Renal cortex interstitium (tissue), 11 donors: ENCODE measurements at regions not wholly inside any gene's neighbourhood (a gene's known extent, or its start where the extent isn't known, plus 50 kb on each side); places are given as distances from the start of the nearest gene placed in this dataset.

ENCODE experiments used
- DNase-seq, 11 donors: peaks; one replicate each; pipeline ENCODE4 v3.0.0-alpha.2; 2013; ENCODE audit warnings: low read depth in 9 of 11, low spot score in 4 of 11; ENCODE audit errors: extremely low read depth in 1 of 11

DNA sequence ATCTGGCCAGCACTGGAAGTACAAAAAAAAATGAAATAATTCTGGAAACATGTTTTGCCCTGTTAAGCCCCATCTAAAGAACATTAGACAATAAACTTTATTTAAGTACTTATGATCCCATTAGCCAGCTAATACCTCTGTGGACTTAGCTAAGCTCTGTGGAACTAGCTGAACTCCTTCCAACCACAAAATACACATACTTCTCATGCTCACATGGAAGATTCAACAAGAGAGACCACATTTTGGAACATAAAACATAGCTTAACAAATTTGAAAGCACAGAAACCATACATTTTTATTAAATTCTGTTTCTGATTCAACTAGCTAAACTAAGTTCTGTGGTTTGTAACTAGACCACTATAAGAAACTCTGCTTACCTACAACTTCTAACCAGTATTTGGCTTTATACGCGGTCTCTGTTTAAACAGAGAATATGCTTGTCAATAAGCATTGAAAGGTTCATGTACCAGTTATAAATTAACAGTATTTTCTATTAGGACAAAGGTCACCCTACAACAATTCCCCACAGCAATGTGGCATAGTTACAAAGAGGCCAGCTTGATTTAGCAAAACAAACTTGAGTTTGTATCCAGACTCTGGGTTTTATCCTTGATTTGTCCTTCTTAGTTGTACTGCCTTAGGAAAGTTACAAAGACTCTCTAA, 300.1 kb downstream of the C12orf50 start:
- no peak for DNase-seq

DNA sequence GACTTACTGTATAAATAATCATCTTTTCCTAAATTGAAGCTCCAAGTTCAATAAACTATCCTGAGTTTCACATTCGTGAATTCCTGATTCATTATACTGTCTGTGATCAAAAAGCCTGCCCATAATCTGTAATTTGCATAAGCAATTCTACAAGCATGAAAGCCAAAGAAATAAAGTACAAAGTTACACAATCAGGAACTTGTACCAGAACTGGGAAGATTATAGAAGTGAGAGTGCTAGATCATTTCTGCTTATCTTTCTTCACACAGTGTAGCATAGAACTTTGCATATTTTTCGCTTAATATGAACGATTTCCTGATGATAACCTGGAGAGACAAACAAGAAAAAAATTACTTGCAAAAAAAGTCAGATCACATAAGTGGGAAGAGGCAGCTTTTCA, 308.2 kb downstream of the C12orf50 start:
- DNase-seq: no peak

DNA sequence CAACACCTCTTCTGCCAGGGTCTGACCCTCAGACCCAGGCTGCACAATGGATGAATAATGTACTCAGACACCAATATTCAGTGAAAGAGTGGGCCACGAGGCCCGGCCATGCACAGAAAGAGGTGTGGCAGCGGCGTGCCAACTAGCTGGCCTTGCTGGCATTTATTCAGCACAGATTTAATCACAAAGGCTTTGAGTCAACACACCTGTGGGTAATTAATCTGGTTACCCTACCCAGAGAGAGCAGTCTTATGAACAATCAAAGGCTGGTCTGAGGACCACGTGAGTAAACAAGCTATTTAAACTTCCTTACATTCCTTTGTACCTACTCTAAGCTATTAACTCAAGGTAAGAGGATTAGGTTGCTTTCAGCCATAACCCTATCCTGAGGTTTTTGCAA, 324.8 kb downstream of the C12orf50 start:
- no peak for DNase-seq

DNA sequence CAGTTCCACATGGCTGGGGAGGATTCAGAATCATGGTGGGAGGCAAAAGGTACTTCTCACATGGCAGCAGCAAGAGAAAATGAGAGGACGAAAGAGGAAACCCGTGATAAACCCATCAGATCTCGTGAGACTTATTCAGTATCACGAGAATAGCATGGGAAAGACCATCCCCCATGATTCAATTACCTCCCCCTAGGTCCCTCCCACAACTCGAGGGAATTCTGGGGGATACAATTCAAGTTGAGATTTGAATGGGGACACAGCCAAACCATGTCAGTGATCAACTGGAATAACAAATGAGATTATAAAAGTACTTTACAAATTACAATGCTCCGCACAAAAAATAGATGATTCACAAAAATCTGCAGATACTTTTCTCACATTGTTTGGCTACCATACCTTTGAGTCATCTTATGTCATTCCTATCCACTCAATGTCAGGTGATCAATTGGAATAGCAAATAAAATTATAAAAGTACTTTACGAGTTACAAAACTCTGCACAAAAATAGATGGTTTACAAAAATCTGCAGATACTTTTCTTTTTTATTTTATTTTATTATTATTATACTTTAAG, 338.9 kb downstream of the C12orf50 start:
- no peak for DNase-seq

DNA sequence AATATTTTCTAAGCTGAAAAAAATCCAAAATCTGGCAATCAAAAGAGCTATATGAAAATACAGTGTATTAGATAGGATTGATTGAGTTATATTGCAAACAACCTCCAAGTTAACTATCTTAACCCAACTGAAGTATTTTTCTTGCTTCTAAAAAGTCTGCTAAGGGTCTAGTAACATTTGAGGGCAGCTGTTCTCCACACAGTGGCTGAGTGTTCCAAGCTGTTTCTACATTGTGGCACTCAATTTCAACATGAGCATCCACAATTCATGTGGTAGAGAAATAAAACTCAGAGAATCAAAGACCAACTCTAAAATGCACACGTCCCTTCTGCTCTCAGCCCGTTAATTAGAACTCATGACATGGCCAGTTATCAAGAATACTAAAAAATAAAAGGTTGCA, 340.0 kb downstream of the C12orf50 start:
- peak in 1 of 11 donors; percentile 5 for DNase-seq

DNA sequence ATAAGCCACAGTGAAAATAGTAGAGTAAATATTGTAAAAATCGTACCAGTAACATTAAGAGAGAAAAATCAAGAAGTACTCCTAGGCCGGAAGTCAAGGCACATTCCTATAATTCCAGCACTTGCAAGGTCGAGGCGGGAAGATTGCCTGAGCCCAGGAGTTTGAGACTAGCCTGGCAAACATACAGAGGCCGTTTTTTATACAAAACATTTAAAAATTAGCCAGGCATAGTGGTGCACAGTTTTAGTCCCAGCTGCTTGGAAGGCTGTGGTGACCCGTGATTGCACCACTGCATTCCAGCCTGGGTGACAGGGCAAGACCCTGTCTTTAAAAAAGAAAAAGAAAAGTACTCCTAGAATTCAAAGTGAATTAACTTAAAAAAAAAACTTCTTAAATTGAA, 341.8 kb downstream of the C12orf50 start:
- DNase-seq: peak in 3 of 11 donors; percentile 9 to 21 (median 9)

DNA sequence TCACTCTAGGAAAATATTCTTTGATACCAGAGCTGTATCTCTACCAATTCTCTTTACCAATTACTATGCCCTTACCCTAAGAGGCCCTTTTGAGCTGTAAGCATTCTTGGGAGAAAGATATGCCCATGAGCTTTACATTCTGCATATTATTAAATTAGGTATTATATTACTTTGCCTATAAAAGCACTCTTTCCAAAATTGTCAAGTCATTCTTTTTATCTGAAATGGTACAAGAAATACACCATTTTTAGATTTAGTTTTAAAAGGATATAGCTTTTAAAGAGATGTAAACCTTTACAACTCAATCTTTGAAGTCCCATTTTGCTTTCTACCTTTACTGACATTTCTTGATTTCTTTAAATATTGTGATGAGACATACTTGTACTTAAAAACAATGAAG, 343.5 kb downstream of the C12orf50 start:
- no peak for DNase-seq

DNA sequence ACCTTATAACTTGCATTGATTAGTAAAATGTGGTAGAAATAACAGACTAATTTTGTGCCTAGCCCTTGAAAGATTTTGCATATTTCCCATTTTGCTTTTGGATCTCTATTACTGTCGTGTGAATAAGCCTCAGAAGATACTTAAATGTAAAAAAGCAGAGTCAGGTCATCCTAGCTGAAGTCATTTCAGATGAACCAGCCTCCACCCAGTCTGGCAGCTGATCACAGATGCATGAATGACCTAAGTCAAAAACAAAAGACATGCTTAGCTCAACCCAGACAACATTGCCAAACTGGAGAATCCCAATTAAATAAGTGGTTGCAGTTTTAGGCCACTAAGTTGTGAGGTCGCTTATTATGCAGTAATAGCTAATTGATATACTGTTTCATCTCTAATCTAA, 349.9 kb downstream of the C12orf50 start:
- no peak for DNase-seq

DNA sequence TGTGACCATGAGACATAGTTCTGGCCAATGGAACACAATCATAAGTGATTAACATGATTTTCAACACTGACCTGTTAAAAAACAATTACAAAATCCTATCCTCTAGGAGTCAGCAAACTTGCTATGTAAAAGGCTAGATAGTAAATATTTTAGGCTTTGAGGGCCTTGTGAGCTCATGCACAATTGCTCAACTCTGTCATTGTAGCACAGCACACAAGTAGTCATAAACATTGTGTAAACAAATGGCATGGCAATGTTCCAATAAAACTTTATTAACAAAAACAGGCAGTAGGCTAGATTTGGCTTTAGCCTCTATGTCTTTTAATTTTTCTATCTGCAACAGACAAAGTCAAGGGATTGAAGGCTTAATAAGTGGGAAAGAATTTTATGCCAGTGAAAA, 350.7 kb downstream of the C12orf50 start:
- no peak for DNase-seq

DNA sequence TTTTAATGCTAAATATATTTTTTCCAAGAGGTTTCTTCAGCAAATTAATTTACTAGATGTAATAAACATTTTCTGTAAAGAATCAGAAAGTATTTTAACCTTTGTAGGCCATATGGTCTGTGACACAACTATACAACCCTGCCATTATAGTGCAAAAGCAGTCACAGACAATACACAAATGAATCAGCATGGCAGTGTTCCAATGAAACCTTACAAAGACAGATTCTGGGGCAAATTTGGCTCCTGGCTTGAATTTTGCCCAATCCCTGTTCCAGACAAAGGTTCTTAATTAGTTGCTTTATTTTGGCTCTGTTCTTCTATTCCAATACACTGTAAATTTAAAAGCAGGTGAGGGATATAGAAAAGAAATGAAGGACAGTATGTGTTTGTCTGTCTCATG, 352.5 kb downstream of the C12orf50 start:
- DNase-seq: no peak

DNA sequence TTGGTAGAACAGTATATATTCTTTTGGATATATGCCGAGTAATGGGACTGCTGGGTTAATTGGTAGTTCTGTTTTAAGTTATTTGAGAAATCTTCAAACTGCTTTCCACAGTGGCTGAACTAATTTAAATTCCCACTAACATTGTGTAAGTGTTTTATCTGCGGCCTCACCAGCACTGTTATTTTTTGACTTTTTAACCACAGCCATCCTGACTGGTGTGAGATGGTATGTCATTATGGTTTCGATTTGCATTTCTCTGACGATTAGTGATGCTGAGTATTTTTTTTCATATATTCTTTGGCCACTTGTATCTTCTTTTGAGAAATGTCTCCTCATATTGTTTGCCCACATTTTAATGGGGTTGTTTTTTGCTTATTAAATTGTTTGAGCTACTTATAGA, 357.4 kb downstream of the C12orf50 start:
- no peak for DNase-seq

DNA sequence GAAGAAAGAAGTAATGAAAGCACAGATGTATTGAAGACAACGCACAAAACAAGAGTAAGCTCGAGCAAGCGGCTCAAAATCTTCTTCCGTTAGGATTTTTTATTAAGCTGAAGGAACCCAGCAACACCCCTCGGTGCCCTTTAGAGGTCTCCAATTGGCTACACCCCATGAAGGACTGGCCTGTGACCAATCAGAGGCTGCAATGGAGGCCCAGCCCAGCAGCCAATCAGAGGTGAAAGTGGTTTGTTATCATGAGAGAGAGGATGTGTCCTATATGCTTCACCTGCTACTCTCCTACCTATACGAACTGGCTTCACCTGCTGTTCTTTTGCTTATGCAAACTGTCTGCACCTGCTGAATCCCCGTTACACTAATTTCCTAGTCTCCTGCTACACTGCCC, 358.8 kb downstream of the C12orf50 start:
- DNase-seq: no peak

DNA sequence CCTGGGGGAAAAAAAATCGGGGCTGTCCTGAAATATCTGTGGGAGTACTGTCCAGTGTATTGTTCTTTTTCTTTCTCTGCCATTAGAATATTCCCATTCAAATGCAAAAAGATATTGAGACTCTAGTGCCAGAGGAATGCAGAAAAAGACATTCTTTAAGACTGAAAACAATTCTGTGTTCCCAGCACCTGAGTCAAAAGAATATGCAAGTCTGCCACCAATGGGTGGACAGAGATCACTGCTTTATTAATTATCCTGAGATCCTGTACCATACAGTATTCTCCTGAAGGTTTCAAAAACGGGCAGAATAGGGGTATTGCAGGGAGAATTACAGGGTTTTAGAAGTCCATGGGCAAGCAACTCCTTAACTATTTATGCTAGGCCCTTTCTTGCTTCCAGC, 361.8 kb downstream of the C12orf50 start:
- peak in 2 of 11 donors; percentile 5 to 15 for DNase-seq

DNA sequence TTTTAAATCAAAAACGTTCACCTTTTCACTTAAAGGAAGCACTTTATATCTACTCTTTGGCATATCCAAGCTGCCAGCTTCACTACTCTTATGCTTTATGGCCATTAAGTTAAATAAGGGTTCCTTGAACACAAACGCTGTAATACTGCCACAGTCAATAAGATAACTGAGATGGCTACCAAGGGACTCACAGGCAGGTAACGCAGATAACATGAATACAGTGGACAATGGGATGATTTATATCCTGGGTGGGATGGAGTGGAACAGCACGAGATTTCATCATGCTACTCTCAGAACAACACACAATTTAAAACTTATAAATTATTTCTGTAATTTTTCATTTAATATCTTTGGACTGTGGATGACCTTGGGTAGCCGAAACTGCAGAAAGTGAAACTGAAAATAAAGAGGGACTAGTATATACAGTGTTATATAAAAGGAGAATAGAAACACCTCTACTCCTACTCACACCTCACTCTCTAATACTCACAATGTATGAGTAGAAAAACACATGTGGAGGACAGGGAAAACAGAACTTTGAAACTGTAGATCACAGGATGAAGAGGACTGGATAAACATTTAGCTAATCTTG, 367.3 kb downstream of the C12orf50 start:
- no peak for DNase-seq

DNA sequence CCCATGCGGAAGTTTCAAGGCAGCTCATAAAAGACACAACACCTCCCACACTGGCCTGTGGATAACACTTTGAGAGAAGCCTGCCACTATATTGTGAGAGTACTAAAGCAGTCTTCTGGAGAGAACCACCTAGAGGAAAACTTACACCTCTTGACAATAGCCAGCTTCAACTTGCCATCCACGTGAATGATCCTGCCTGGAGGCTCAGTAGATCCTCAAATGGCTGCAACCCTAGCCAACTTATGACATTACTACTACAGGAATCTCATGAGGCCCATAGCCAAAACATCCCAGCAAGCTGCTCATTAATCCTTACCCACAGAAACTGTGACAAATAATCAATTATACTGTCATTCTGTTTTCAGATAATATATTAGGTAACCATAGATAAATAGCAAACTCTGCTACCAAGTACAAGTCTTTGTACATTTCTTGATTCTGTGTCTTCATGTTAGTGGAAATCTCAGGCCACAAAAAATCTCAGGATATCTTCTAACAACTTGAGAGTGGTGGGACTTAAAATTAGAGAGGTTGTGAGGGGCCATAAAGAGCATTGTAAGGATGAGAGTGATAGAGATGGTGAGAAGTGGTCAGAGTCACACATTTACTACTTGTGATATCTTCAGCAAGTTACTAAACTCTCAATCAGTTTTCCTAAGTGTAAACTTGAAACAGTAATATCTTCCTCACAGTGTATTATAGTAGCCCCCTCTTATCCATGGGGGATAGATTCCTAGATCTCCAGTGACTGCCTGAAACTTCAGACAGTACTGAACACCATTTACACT, 368.0 kb downstream of the C12orf50 start:
- DNase-seq: no peak

DNA sequence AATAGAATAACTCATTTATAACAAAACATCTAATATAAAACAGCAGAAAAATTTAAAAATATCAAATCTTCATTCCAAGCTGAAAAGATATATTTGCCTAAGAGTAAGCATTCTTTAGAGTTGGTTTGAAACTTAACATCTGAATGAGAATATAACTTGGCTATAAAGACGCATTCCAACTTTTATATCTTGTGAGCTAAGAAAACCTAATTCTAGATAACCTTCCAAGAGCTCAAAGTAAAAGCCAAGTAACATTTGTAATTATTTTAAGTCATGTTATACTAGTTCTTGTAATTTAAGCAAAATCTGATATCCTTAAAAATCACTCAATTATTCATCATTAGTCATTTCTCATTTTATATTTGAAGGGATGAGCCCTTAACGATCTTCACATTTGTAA, 368.9 kb downstream of the C12orf50 start:
- DNase-seq: no peak

DNA sequence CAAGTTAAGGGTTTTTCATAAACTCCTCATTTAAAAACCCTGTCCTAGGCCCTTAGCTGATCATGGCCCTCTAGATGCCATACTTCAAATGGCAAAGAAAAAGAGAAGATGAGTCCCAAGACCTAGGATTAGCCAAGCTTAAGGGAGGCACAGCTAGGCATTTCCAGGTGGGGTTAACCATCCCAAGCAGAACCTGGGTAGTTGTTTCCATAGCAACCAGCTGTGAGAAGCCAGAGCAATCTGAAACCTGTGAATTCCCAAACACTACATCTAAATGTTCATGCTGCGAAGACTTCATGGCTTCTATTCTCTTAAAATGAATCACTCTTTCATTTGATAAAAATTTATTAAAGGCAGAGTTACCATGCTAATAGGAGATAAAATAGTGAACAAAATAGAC, 372.9 kb downstream of the C12orf50 start:
- DNase-seq: no peak

DNA sequence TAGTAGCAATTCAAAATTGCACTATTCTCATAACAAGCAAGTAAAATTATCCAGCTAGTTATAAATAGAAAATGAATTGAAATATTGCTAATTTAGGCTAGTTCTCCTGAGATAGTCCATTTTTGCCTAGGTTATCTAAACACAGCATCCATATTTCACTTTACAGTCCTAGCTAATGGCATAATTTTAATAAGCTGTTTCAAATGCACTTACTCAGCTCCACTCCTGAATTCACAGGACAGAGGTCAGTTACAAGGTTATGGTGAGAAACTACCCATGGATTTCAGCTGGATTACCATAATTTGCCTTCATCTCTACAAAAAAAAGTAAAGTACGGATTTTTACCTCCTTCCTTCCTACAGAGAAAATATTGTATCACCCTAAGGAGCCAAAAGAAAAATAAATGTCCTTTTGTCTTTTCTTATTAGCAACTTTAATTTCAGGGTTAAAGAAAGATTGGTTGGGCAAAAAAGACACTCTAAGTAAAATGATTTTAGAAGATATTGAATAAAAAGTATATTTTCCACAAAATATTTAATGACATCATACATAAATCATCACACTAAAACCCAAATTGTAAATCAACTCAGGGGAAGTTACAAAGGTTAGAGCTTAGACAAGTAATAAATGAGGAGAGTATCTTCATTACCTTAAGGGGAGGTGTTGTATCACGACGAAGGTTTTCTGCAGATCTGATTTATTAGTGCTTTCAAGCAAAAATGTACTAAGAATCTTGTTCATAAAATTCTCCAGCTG, 377.4 kb downstream of the C12orf50 start:
- no peak for DNase-seq

DNA sequence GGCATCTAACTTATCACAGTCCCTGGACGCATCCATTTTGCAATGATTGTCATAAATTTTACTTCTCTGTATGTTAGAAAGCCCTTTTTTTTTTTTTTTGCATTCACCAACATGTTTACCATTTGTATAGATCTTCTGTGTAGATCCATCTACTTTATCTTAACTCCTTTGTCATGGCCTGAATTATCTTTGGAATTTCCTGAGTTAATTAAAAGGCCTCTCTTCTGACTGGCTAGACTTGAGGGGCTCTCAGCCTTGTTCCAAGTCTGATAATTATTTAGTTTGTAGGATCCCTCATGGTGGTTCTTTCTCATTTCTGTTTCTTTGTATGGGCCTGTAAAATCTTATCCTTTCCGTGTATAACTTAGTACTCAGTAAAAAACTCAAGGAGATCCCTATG, 387.0 kb downstream of the C12orf50 start:
- no peak for DNase-seq
